Gastroesophageal sphincter (tissue), 4 donors: ENCODE measurements at regions not wholly inside any gene's neighbourhood (a gene's known extent, or its start where the extent isn't known, plus 50 kb on each side); places are given as distances from the start of the nearest gene placed in this dataset.
A peak's percentile ranks its signal among the peaks of the same experiment; 100 is the strongest.

Experiments
- ATAC-seq: fragments of 150-250 bp; one replicate; pipeline ENCODE4 v1.9.1; 2016; ENCODE audit warnings: mild to moderate bottlenecking, moderate library complexity
- H3K27ac ChIP-seq, 4 donors: fragments of 200-600 bp; sonication (generic) in 3 of 4; 1 replicate in 3 of 4; 2 replicates in 1 of 4; pipeline ENCODE4 v1.5.1; 2016 to 2019
- H3K27me3 ChIP-seq: fragments of 200-600 bp; sonication (generic); one replicate; pipeline ENCODE4 v1.5.1; 2019
- H3K36me3 ChIP-seq, 2 donors: fragments of 200-600 bp; sonication (generic); one replicate each; pipeline ENCODE4 v1.5.1; 2019; ENCODE audit warnings: control low read depth in 1 of 2
- H3K4me1 ChIP-seq, 3 donors: fragments of 200-600 bp; sonication (generic); 1 replicate in 2 of 3; 2 replicates in 1 of 3; pipeline ENCODE4 v1.5.1; 2016 to 2019; ENCODE audit warnings: control low read depth in 2 of 3
- H3K4me3 ChIP-seq, 2 donors: fragments of 200-600 bp; sonication (generic); one replicate each; pipeline ENCODE4 v1.5.1; 2019; ENCODE audit warnings: mild to moderate bottlenecking in 1 of 2, moderate library complexity in 1 of 2
- H3K9me3 ChIP-seq, 3 donors: fragments of 200-600 bp; sonication (generic); one replicate each; pipeline ENCODE4 v1.5.1; 2017 to 2019; ENCODE audit warnings: control low read depth in 2 of 3
- EP300 ChIP-seq: sonication (generic); formaldehyde crosslinking; IDR thresholded peaks from one replicate; pipeline ENCODE4 v1.6.1; 2017; ENCODE audit warnings: antibody characterized with exemption, mild to moderate bottlenecking
- POLR2A ChIP-seq, 2 donors: fragments of 450-650 bp; IDR thresholded peaks; one replicate each; pipeline ENCODE4 v1.6.1; 2017; ENCODE audit warnings: antibody characterized with exemption in 2 of 2, mild to moderate bottlenecking in 2 of 2, moderate library complexity in 1 of 2
- POLR2AphosphoS5 ChIP-seq: sonication (generic); formaldehyde crosslinking; IDR thresholded peaks from one replicate; pipeline ENCODE4 v1.6.1; 2017; ENCODE audit warnings: antibody characterized with exemption
- WGBS, 2 donors: methylation state at CpG; one replicate each; pipeline ENCODE4 v1.1.5; 2018; ENCODE audit warnings: low coverage in 1 of 2; 5-methylcytosine and 5-hydroxymethylcytosine counted together
- TF ChIP-seq, protein P1 (sequence below), 4 experiments: fragments of 200-600 bp in 2 of 4; fragments of 450-650 bp in 2 of 4; sonication (generic) in 1 of 4; IDR thresholded peaks; one replicate each; pipeline ENCODE4 v1.5.1; 2017 to 2019; ENCODE audit warnings: antibody characterized with exemption in 4 of 4, mild to moderate bottlenecking in 2 of 4, moderate library complexity in 2 of 4

DNA sequence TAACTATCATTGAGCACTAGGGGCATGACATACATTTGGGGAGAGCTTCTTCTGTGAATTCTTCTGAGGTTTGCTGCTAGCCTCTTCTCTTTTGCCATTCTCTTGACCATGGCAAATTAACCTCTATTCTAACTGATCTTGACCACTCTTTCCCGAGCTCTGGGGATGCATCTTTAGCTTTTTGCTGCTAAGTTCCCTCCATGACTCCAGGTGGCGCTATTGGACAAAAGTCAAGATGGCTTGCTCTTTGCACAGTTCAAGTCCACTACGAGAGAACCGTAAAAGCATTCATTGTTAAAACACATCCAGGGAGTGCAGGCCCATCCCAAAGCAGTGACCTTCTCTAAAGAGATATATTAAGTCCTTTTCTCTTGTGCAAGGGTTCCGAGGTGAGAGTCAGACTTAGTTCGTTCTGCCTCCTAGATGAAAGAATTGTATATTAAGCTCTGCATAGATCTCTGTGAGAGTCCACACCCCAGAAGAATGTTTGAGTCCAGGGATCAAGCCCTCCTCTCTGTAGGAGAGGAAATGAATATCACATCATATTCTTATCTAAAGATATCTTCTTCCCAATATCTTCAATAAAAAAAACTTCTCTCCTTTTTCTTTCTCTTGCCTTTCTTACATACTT is 1152.9 kb upstream of the CDH6 start:
- 16 to 24% methylated on average over 6 of the region's 6 CpGs for WGBS, 2 donors
- Histone ChIP-seq H3K27me3 (no peaks in the 10 kb centered on the region), H3K4me1 (no peaks in the 10 kb centered on the region), H3K9me3 (no peaks in the 10 kb centered on the region), H3K36me3 (no peaks in the 10 kb centered on the region), H3K4me3 (no peak overlapping the region), H3K27ac (no peak overlapping the region)
- TF ChIP-seq, protein P1, sequence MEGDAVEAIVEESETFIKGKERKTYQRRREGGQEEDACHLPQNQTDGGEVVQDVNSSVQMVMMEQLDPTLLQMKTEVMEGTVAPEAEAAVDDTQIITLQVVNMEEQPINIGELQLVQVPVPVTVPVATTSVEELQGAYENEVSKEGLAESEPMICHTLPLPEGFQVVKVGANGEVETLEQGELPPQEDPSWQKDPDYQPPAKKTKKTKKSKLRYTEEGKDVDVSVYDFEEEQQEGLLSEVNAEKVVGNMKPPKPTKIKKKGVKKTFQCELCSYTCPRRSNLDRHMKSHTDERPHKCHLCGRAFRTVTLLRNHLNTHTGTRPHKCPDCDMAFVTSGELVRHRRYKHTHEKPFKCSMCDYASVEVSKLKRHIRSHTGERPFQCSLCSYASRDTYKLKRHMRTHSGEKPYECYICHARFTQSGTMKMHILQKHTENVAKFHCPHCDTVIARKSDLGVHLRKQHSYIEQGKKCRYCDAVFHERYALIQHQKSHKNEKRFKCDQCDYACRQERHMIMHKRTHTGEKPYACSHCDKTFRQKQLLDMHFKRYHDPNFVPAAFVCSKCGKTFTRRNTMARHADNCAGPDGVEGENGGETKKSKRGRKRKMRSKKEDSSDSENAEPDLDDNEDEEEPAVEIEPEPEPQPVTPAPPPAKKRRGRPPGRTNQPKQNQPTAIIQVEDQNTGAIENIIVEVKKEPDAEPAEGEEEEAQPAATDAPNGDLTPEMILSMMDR (IDR thresholded peaks at IDR 0.05): peak in 2 of 4 experiments; percentile 19 to 51
- TF ChIP-seq POLR2AphosphoS5: no peak
- no peak for ATAC-seq

DNA sequence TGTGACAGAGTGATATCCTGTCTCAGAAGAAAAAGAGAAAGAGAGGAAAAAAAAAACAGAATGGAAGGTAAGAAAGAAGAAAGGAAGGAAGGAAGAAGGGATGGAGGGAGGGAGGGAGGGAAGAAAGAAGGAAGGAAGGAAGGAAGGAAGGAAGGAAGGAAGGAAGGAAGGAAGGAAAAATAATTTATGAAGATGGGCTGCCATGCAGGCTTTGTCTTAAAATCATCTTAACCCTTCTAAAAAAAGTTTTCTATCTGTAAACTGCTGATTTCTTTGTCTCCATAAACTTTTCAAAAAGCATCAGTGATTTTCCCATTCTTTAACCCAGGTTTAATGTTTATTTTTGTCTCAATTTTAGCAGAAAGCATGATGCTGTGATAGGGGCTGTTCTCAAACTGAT is 1154.1 kb upstream of the CDH6 start:
- H3K27me3 ChIP-seq: no peaks in the 10 kb centered on the region
- TF ChIP-seq POLR2A (IDR thresholded peaks at IDR 0.05) (no peak), EP300 (no peak), POLR2AphosphoS5 (no peak)
- TF ChIP-seq, protein P1 (IDR thresholded peaks at IDR 0.05): no peak
- no peak for ATAC-seq
- no peaks in the 10 kb centered on the region for H3K9me3 ChIP-seq
- no peak overlapping the region for H3K27ac ChIP-seq
- no peaks in the 10 kb centered on the region for H3K36me3 ChIP-seq
- no peaks in the 10 kb centered on the region for H3K4me1 ChIP-seq
- no peak overlapping the region for H3K4me3 ChIP-seq

DNA sequence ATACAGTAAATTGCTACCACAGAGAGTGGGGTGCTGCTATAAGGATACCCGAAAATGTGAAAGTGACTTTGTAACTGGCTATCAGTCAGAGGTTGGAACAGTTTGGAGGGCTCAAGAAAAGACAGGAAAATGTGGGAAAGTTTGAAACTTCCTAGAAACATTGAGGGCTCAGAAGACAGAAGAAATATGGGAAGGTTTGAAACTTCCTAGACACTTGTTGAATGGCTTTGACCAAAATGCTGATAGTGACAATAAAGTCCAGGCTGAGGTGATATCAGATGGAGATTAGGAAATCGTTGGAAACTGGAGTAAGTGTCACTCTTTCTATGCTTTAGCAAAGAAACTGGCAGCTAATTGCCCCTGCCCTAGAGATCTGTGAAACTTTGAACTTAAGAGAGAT is 1158.6 kb upstream of the CDH6 start:
- H3K9me3 ChIP-seq: no peaks in the 10 kb centered on the region
- H3K36me3 ChIP-seq: no peaks in the 10 kb centered on the region
- WGBS, 2 donors: 55 to 75% methylated on average over 2 of the region's 2 CpGs
- no peaks in the 10 kb centered on the region for H3K27me3 ChIP-seq
- H3K4me1 ChIP-seq: no peaks in the 10 kb centered on the region
- TF ChIP-seq POLR2A (IDR thresholded peaks at IDR 0.05) (no peak), EP300 (no peak), POLR2AphosphoS5 (no peak)
- TF ChIP-seq, protein P1 (IDR thresholded peaks at IDR 0.05): no peak
- no peak overlapping the region for H3K27ac ChIP-seq
- no peak overlapping the region for H3K4me3 ChIP-seq
- no peak for ATAC-seq

DNA sequence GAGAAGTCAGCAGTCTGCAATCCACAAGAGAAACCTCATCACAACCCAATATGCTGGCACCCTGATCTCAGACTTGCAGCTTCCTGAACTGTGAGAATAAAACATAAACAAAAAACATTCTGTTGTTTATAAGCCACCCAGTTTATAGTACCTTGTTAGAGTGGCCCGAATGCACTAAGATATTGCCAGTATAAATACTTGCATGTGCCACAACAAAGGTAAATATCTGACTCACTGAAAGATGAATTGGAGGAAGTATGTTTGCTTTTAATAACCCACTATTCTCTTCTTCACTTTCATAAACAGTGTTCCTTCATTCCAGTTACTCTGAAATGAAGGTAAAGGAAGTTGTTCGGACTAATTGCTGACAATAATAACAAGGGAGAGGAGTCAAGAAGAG is 1163.4 kb upstream of the CDH6 start:
- Histone ChIP-seq H3K4me1 (no peaks in the 10 kb centered on the region), H3K9me3 (no peaks in the 10 kb centered on the region), H3K27me3 (no peaks in the 10 kb centered on the region), H3K4me3 (no peak overlapping the region), H3K36me3 (no peaks in the 10 kb centered on the region), H3K27ac (no peak overlapping the region)
- TF ChIP-seq POLR2A (IDR thresholded peaks at IDR 0.05) (no peak), EP300 (no peak), POLR2AphosphoS5 (no peak)
- TF ChIP-seq, protein P1 (IDR thresholded peaks at IDR 0.05): no peak
- WGBS, 2 donors: 49 to 83% methylated on average over 2 of the region's 2 CpGs
- ATAC-seq: no peak

DNA sequence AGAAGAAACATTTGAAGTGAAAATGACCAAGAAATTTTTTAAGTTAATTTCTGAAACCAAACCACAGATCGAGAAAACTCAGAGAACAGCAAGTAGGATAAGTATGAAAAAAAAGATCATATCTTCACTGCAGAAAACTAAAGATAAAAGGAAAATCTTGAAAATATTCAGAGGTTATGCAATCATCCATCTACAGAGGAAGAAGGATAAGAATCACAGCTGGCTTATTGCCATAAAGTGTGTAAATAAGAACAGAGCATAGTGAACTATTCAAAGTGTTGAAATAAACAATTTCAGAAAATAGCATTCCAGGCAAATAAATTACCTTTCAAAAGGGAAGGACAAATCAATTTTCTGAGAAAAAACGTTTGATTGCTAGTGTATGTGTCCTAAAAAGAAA is 1191.7 kb upstream of the CDH6 start:
- no peak overlapping the region for H3K27ac ChIP-seq
- H3K4me3 ChIP-seq: no peak overlapping the region
- H3K36me3 ChIP-seq: no peaks in the 10 kb centered on the region
- 45 to 50% methylated on average over 2 of the region's 2 CpGs for WGBS, 2 donors
- H3K4me1 ChIP-seq: no peaks in the 10 kb centered on the region
- no peaks in the 10 kb centered on the region for H3K27me3 ChIP-seq
- TF ChIP-seq EP300: no peak
- no peak for TF ChIP-seq POLR2A (IDR thresholded peaks at IDR 0.05)
- TF ChIP-seq, protein P1 (IDR thresholded peaks at IDR 0.05): no peak
- no peak for TF ChIP-seq POLR2AphosphoS5
- no peak for ATAC-seq
- H3K9me3 ChIP-seq: no peaks in the 10 kb centered on the region
